ENCODE measurements at regions not wholly inside any gene's neighbourhood (a gene's known extent, or its start where the extent isn't known, plus 50 kb on each side); places are given as distances from the start of the nearest gene placed in this dataset.

- no peaks in the 10 kb centered on the region for H3K36me3 ChIP-seq
- no peaks in the 10 kb centered on the region for H3K27me3 ChIP-seq
- no peaks in the 10 kb centered on the region for H4K20me1 ChIP-seq
- H3K4me2 ChIP-seq: no peak overlapping the region
- H3K9me3 ChIP-seq (replicated peaks in 1 of 11): peaks cover 6 to 12% (median 10%) of the 10 kb centered on the region in 11 experiments; a peak in 19 of 22 replicates
- H3K4me3 ChIP-seq: no peak overlapping the region
- no peak overlapping the region for H3K27ac ChIP-seq
- TF ChIP-seq Cebpa-rat (IDR thresholded peaks at IDR 0.05): no peak
- H3K4me1 ChIP-seq: peaks cover 0 to 16% (median 0%) of the 10 kb centered on the region in 10 experiments; a peak in 5 of 20 replicates
- no peak overlapping the region for H3K9ac ChIP-seq
Observed at GRCh38 chr1:14010476-14010875, 310.5 kb downstream of the PRDM2 start.

GRCh38 chr1:14011132-14011531 is 311.1 kb downstream of the PRDM2 start:
- peaks cover 6 to 12% (median 10%) of the 10 kb centered on the region in 11 experiments; a peak in 19 of 22 replicates for H3K9me3 ChIP-seq (replicated peaks in 1 of 11)
- TF ChIP-seq Cebpa-rat (IDR thresholded peaks at IDR 0.05): no peak
- H3K4me2 ChIP-seq: no peak overlapping the region
- H3K9ac ChIP-seq: no peak overlapping the region
- H3K36me3 ChIP-seq: no peaks in the 10 kb centered on the region
- H3K27me3 ChIP-seq: no peaks in the 10 kb centered on the region
- peaks cover 0 to 14% (median 0%) of the 10 kb centered on the region in 10 experiments; a peak in 5 of 20 replicates for H3K4me1 ChIP-seq
- H3K27ac ChIP-seq: no peak overlapping the region
- H4K20me1 ChIP-seq: no peaks in the 10 kb centered on the region
- H3K4me3 ChIP-seq: no peak overlapping the region

- Histone ChIP-seq H3K4me1 (peaks cover 0 to 7% (median 0%) of the 10 kb centered on the region in 10 experiments; a peak in 3 of 20 replicates), H3K9ac (no peak overlapping the region), H3K4me3 (no peak overlapping the region), H3K36me3 (no peaks in the 10 kb centered on the region), H3K27ac (no peak overlapping the region), H3K9me3 (replicated peaks in 1 of 11) (peaks cover 6 to 12% (median 9%) of the 10 kb centered on the region in 11 experiments; a peak in 19 of 22 replicates), H3K4me2 (no peak overlapping the region), H4K20me1 (no peaks in the 10 kb centered on the region), H3K27me3 (no peaks in the 10 kb centered on the region)
- no peak for TF ChIP-seq Cebpa-rat (IDR thresholded peaks at IDR 0.05)
Observed at GRCh38 chr1:14011888-14012287, 311.9 kb downstream of the PRDM2 start.

GRCh38 chr1:14014929-14015328 is 314.9 kb downstream of the PRDM2 start:
- Histone ChIP-seq H3K9ac (no peak overlapping the region), H3K36me3 (no peaks in the 10 kb centered on the region), H3K4me1 (no peaks in the 10 kb centered on the region), H3K4me3 (no peak overlapping the region), H3K4me2 (no peak overlapping the region), H3K27me3 (no peaks in the 10 kb centered on the region), H4K20me1 (no peaks in the 10 kb centered on the region), H3K27ac (no peak overlapping the region), H3K9me3 (replicated peaks in 1 of 11) (peaks cover 0 to 2% (median 0%) of the 10 kb centered on the region in 11 experiments; a peak in 4 of 22 replicates)
- TF ChIP-seq Cebpa-rat (IDR thresholded peaks at IDR 0.05): no peak

GRCh38 chr1:14015917-14016316 is 315.9 kb downstream of the PRDM2 start:
- Histone ChIP-seq H3K4me3 (no peak overlapping the region), H3K9me3 (replicated peaks in 1 of 11) (peaks cover 0 to 7% (median 0%) of the 10 kb centered on the region in 11 experiments; a peak in 4 of 22 replicates), H3K4me2 (no peak overlapping the region), H4K20me1 (no peaks in the 10 kb centered on the region), H3K36me3 (no peaks in the 10 kb centered on the region), H3K27ac (no peak overlapping the region), H3K27me3 (no peaks in the 10 kb centered on the region), H3K9ac (no peak overlapping the region), H3K4me1 (no peaks in the 10 kb centered on the region)
- TF ChIP-seq Cebpa-rat (IDR thresholded peaks at IDR 0.05): no peak

GRCh38 chr1:14017531-14017961 is 317.6 kb downstream of the PRDM2 start:
- Histone ChIP-seq H3K4me1 (no peaks in the 10 kb centered on the region), H3K9ac (no peak overlapping the region), H3K36me3 (no peaks in the 10 kb centered on the region), H3K4me3 (no peak overlapping the region), H3K27me3 (no peaks in the 10 kb centered on the region), H3K4me2 (no peak overlapping the region), H3K27ac (no peak overlapping the region), H3K9me3 (replicated peaks in 1 of 11) (peaks cover 0 to 7% (median 0%) of the 10 kb centered on the region in 11 experiments; a peak in 4 of 22 replicates), H4K20me1 (no peaks in the 10 kb centered on the region)
- no peak for TF ChIP-seq Cebpa-rat (IDR thresholded peaks at IDR 0.05)

- Histone ChIP-seq H3K9me3 (replicated peaks in 1 of 11) (peaks cover 0 to 7% (median 0%) of the 10 kb centered on the region in 11 experiments; a peak in 4 of 22 replicates), H3K4me1 (no peaks in the 10 kb centered on the region), H3K4me2 (no peak overlapping the region), H3K4me3 (no peak overlapping the region), H4K20me1 (no peaks in the 10 kb centered on the region), H3K27ac (no peak overlapping the region), H3K27me3 (no peaks in the 10 kb centered on the region), H3K9ac (no peak overlapping the region), H3K36me3 (no peaks in the 10 kb centered on the region)
- TF ChIP-seq Cebpa-rat (IDR thresholded peaks at IDR 0.05): no peak
Observed at GRCh38 chr1:14019461-14019860, 319.5 kb downstream of the PRDM2 start.

- TF ChIP-seq Cebpa-rat (IDR thresholded peaks at IDR 0.05): no peak
- Histone ChIP-seq H3K9me3 (replicated peaks in 1 of 11) (peaks cover 0 to 7% (median 0%) of the 10 kb centered on the region in 11 experiments; a peak in 4 of 22 replicates), H3K4me2 (no peak overlapping the region), H3K4me1 (no peaks in the 10 kb centered on the region), H3K36me3 (no peaks in the 10 kb centered on the region), H4K20me1 (no peaks in the 10 kb centered on the region), H3K4me3 (no peak overlapping the region), H3K9ac (no peak overlapping the region), H3K27me3 (no peaks in the 10 kb centered on the region), H3K27ac (no peak overlapping the region)
Observed at GRCh38 chr1:14020006-14020405, 320.0 kb downstream of the PRDM2 start.

GRCh38 chr1:14027099-14027498 is 327.1 kb downstream of the PRDM2 start:
- H3K27me3 ChIP-seq: no peaks in the 10 kb centered on the region
- H3K27ac ChIP-seq: no peak overlapping the region
- no peak overlapping the region for H3K4me3 ChIP-seq
- H3K4me2 ChIP-seq: no peak overlapping the region
- H3K4me1 ChIP-seq: no peaks in the 10 kb centered on the region
- no peaks in the 10 kb centered on the region for H3K36me3 ChIP-seq
- no peaks in the 10 kb centered on the region for H4K20me1 ChIP-seq
- TF ChIP-seq Cebpa-rat (IDR thresholded peaks at IDR 0.05): no peak
- peaks cover 0 to 9% (median 6%) of the 10 kb centered on the region in 11 experiments; a peak in 7 of 22 replicates for H3K9me3 ChIP-seq (replicated peaks in 1 of 11)
- no peak overlapping the region for H3K9ac ChIP-seq

- no peak overlapping the region for H3K4me3 ChIP-seq
- no peak for TF ChIP-seq Cebpa-rat (IDR thresholded peaks at IDR 0.05)
- no peaks in the 10 kb centered on the region for H3K36me3 ChIP-seq
Observed at GRCh38 chr1:14031461-14031860, 331.5 kb downstream of the PRDM2 start.

More at GRCh38 chr1:14031461-14031860, 331.5 kb downstream of the PRDM2 start:
- H3K4me1 ChIP-seq: no peaks in the 10 kb centered on the region
- no peak overlapping the region for H3K27ac ChIP-seq
- no peak overlapping the region for H3K9ac ChIP-seq
- H3K27me3 ChIP-seq: no peaks in the 10 kb centered on the region
- no peaks in the 10 kb centered on the region for H4K20me1 ChIP-seq
- H3K9me3 ChIP-seq (replicated peaks in 1 of 11): peaks cover 0 to 27% (median 14%) of the 10 kb centered on the region in 11 experiments; a peak in 19 of 22 replicates
- H3K4me2 ChIP-seq: no peak overlapping the region

Measured in BLaER1 treated with 17β-estradiol and CSF1 and Interleukin-3, amounts not matched to agents 10 nM and 100 nM (cell line).